Stomach (tissue), 4 donors: ENCODE measurements at regions not wholly inside any gene's neighbourhood (a gene's known extent, or its start where the extent isn't known, plus 50 kb on each side); places are given as distances from the start of the nearest gene placed in this dataset.

Experiments used
- CTCF ChIP-seq, 7 experiments: fragments of 450-650 bp in 4 of 7; fragments of 200-600 bp in 3 of 7; sonication (generic) in 3 of 7; IDR thresholded peaks; one replicate each; pipeline ENCODE4 v1.5.1; 2016 to 2019; ENCODE audit warnings: antibody characterized with exemption in 7 of 7, control low read depth in 2 of 7, mild to moderate bottlenecking in 1 of 7
- EP300 ChIP-seq: sonication (generic); formaldehyde crosslinking; IDR thresholded peaks from one replicate; pipeline ENCODE4 v1.6.1; 2017; ENCODE audit warnings: antibody characterized with exemption
- POLR2A ChIP-seq, 4 donors: fragments of 450-650 bp; IDR thresholded peaks; one replicate each; pipeline ENCODE4 v1.6.1; 2016; ENCODE audit warnings: antibody characterized with exemption in 4 of 4, control low read depth in 2 of 4, mild to moderate bottlenecking in 1 of 4, moderate library complexity in 1 of 4
- POLR2AphosphoS5 ChIP-seq, 3 donors: sonication (generic); formaldehyde crosslinking; IDR thresholded peaks; one replicate each; pipeline ENCODE4 v1.6.1; 2016; ENCODE audit warnings: antibody characterized with exemption in 3 of 3

GRCh38 chr15:95327661-95328060 lies 1002.8 kb upstream of the NR2F2 start:
- TF ChIP-seq CTCF (IDR thresholded peaks at IDR 0.05) (no peak), POLR2AphosphoS5 (IDR thresholded peaks at IDR 0.05) (no peak), EP300 (no peak), POLR2A (IDR thresholded peaks at IDR 0.05) (no peak)
